ENCODE measurements at regions not wholly inside any gene's neighbourhood (a gene's known extent, or its start where the extent isn't known, plus 50 kb on each side); places are given as distances from the start of the nearest gene placed in this dataset.
"Not testable (repeated sequence)": the region's sequence is repeated elsewhere in the genome, so short reads cannot be mapped to it uniquely, and the experiment has no call there.

DNA sequence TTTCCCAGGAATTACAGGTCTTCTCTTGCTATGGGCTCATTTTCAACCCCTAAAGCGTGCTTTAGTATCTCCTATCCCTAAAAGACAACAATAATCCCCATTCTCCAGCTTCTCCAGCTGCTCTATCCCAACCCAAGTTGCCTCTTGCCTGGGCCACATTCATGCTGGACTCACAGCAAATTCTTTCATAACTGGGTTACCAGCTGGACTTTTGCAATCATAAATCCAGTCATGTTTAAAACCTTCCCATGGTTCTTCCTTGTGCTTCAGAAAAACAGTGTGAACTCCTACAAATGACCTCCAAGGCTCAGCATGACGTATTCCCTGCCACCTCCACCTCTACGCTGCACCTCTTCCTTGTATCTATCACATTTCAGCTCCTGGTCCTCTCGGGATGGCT, 346.9 kb downstream of the GADD45G start:
- in situ Hi-C loops (cut with HindIII; ENCODE audit: low sequenced_read_pairs): no loop called here
- no peak for DNase-seq (ENCODE audit: low spot score)

DNA sequence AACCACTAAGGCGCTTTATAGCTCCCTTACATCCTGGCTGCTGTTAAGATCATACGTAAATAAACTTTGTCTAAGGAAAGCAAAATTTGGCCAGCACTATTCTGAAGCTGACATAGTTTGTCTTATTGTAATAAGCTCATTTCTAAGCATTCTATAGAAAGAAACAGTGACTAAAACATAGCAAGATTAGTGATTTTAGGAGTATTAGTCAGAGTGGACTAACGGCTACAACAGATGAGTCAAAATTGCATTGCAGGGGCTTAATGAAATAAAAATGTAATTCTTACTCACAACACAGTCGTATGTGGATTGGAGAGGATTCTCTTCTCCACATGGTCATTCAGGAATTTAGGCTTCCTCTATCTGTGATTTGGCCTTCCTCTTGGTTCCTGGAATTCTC, 347.6 kb downstream of the GADD45G start:
- in situ Hi-C loops (cut with HindIII; ENCODE audit: low sequenced_read_pairs): no loop called here
- no peak for DNase-seq (ENCODE audit: low spot score)

DNA sequence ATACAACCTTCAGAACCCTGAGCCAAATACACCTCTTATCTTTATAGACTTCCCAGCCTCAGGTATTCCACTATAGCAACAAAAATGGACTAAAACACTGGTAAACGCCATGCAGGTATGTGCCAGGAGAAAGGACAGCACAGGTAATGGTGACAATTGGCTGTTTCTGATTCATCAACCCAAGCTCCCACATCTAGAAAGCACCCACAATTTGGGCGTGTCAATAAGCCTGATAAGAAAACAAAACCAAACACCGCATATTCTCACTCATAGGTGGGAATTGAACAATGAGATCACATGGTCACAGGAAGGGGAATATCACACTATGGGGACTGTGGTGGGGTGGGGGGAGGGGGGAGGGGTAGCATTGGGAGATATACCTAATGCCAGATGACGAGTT, 348.5 kb downstream of the GADD45G start:
- DNase-seq (ENCODE audit: low spot score); in situ Hi-C loops (cut with HindIII; ENCODE audit: low sequenced_read_pairs): not testable (repeated sequence)

DNA sequence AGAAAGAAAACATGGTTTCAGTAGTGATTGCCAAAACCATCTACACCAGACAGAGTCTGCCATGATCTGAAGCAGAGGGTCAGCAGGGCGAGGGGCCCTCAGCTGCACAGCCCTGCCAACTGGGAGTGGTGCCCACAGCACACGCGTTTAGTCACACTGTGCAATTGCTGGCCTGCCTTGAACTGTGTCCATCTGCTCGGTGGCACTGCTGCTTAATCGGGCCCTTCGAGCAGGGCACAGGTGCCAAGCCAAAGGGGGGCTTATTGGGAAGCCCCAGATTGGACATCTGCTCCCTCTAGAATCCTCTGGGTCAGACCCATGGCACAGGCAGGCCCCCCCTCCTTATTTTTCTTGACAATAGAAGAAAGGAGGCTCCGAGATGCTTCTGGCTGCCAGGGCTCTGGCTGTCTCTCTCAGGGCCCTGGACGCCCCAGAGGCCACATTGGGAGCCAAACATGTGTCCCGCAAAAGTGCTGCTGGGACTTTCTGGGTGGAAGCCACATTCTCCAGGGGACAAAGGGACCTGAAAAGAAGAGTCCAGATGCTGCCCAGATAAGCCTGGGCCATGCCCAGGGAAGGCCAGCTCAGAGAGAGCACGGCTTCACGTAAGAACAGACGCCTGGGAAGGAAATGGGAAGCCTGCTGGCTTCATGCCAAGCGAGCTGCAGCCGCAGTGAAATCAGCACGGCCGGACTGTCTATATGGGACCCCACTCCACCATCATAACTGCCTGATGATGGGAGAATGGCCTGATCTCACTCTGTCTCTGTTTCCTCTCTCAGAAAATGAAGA, 349.2 kb downstream of the GADD45G start:
- in situ Hi-C loops (cut with HindIII; ENCODE audit: low sequenced_read_pairs): no loop called here
- DNase-seq (ENCODE audit: low spot score): peak; percentile 69

GRCh38 chr9:89955144-89955543, 350.3 kb downstream of the GADD45G start:
- DNase-seq (ENCODE audit: low spot score): no peak
- in situ Hi-C loops (cut with HindIII; ENCODE audit: low sequenced_read_pairs): no loop called here

- no peak for DNase-seq (ENCODE audit: low spot score)
- in situ Hi-C loops (cut with HindIII; ENCODE audit: low sequenced_read_pairs): no loop called here
Observed at GRCh38 chr9:89955626-89956025, 350.8 kb downstream of the GADD45G start.

DNA sequence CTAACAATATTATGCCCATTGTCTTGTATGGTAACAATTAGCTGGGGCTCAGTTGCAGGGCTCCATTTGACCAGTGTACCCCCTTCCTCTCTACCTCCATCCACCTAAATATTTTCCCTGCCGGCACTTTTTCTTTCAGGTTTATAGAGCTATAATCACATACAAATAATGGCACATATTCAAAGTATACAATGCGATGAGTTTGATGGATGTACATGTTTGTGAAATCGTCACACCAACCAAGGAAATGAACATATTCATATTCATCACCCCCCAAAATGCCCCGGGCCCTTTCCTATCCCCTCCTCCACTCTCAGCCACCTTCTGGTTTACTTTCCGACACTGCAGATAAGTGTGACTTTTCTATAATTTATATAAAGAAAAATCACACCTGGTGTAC, 351.5 kb downstream of the GADD45G start:
- no peak for DNase-seq (ENCODE audit: low spot score)
- in situ Hi-C loops (cut with HindIII; ENCODE audit: low sequenced_read_pairs): no loop called here

- no peak for DNase-seq (ENCODE audit: low spot score)
- in situ Hi-C loops (cut with HindIII; ENCODE audit: low sequenced_read_pairs): no loop called here
Observed at GRCh38 chr9:89956907-89957306, 352.1 kb downstream of the GADD45G start.

- DNase-seq (ENCODE audit: low spot score): no peak
- in situ Hi-C loops (cut with HindIII; ENCODE audit: low sequenced_read_pairs): no loop called here
Observed at GRCh38 chr9:89958086-89958485, 353.3 kb downstream of the GADD45G start.

DNA sequence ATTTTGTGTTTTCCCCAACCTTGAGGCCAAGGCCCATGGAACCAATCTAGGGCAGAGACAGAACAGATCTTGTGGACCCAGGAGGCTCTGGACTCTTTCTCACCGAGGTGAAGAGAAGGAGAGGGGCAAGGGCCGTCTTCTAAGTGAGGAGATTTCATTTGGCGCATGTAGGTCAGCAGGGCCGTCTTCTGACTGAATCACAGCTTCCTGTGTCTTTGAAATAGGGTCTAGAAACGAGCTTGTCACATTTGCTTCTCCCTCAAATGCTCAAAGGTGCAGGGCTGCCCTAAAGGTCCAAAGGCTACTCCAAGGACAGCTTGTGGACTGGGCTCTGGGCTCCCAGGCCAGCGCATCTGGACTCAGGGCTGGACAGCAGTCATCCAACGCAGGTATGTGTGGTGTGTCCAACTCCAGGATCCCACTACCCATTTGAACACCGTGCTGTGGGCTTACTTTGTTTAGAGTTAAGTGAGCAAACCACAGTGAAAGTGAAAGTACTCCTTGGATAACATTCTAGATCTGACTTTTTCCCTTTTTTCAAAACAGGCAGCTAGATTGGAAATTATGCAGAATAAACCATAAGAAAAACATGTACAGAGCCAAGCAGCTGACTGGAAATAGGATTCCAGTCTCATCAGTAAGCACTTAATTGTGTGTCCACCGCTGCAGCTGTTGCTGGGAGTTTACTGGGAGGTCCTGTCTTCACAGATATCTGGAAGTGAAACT, 357.0 kb downstream of the GADD45G start:
- no peak for DNase-seq (ENCODE audit: low spot score)
- in situ Hi-C loops (cut with HindIII; ENCODE audit: low sequenced_read_pairs): no loop called here

GRCh38 chr9:89963280-89963679, 358.5 kb downstream of the GADD45G start:
- in situ Hi-C loops (cut with HindIII; ENCODE audit: low sequenced_read_pairs): no loop called here
- no peak for DNase-seq (ENCODE audit: low spot score)

DNA sequence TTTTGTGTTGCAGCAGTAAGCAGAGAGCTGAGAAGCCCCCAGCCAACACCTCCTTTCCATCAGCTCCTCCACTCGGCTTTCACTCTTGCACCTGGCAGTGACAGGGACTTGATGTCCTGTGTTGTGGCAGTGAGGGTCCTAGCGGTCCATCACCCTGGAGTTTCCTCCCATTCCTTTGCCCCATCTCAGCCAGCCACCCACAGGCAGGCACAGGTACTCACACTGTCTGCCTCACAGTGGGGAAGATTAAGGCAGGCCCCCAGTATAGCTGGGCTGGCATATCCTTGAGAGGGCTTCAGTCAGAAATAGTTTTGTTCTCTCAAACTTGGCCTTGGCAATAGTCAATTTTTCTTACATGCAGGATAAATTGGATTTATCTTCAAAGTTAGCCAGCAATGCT, 362.7 kb downstream of the GADD45G start:
- in situ Hi-C loops (cut with HindIII; ENCODE audit: low sequenced_read_pairs): no loop called here
- DNase-seq (ENCODE audit: low spot score): no peak

GRCh38 chr9:89969156-89969675, 364.4 kb downstream of the GADD45G start:
- in situ Hi-C loops (cut with HindIII; ENCODE audit: low sequenced_read_pairs): no loop called here
- DNase-seq (ENCODE audit: low spot score): no peak

GRCh38 chr9:89969881-89970639, 365.2 kb downstream of the GADD45G start:
- no peak for DNase-seq (ENCODE audit: low spot score)
- in situ Hi-C loops (cut with HindIII; ENCODE audit: low sequenced_read_pairs): no loop called here

DNA sequence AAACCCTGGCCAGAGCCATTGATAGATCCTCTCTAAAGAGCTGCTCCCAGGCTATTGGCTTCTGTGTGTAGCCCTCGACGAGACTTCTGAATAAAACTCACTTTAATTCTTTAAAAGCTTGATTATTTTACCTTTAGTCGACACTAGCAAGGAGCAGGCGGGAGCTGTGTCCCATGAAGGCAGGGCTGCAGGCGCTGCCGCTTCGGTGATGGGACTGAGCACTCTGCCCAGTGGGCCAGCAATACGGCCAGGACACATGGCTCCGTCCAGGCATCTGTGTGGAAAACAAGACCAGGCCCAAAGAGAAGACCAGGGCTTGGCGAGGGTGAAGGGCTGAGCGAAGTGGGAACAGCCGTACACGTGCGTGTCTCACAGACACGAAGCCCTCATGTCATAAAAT, 365.9 kb downstream of the GADD45G start:
- in situ Hi-C loops (cut with HindIII; ENCODE audit: low sequenced_read_pairs): no loop called here
- DNase-seq (ENCODE audit: low spot score): no peak

DNA sequence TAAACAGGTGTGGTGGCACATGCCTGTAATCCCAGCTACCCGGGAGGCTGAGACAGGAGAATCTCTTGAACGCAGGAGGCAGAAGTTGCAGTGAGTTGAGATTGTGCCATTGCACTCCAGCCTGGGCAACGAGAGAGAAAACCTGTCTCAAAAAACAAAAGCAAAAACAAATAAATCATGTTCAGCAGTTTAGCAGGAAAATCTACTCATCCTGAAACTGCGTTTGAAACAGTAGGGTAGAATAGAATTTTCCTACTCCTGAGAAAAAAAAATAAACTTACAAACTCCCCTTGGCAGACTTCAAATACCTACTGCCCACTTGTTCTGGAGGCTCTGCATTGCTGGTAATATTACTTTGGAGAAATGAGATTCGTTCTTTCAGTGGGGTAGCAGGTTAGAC, 367.7 kb downstream of the GADD45G start:
- DNase-seq (ENCODE audit: low spot score): no peak
- in situ Hi-C loops (cut with HindIII; ENCODE audit: low sequenced_read_pairs): no loop called here

DNA sequence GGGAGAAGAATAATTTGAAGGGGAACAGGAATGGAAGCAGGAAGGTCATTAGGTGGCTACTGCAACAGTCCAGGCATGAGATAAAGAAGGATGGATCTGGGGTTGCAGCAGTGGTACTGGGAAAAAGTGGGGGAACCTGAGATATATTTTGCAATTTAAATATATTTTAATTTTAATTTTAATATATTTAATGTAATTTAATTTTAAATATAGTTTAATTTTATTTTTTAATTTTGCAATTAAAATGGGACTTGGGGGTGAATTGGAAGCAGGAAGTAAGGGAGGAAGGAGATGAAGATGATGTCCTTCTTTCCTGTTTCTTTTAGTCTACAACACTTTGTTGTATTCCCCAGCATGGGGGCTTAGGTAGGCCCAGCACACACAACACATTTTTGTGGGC, 369.8 kb downstream of the GADD45G start:
- in situ Hi-C loops (cut with HindIII; ENCODE audit: low sequenced_read_pairs): no loop called here
- no peak for DNase-seq (ENCODE audit: low spot score)

DNA sequence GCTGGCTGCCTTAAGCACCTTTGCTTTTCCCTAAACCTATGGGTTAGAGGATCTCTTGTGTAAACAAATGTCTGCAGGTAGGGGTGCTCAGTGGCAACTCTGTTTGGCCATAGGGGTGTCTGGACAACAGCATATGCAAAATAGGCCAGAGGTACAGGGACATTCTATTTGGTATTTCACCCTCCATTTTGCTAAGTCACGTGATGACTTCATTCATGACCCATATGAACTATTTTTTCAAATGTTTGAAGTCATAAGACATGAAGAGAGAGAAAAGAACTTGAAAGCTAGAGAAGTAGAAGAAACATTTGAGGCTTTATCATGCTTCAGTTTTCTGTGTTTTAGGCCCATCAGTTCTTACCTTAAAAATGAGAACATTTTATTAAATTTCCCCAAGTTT, 370.2 kb downstream of the GADD45G start:
- in situ Hi-C loops (cut with HindIII; ENCODE audit: low sequenced_read_pairs): no loop called here
- no peak for DNase-seq (ENCODE audit: low spot score)

GRCh38 chr9:89975630-89976029, 370.8 kb downstream of the GADD45G start:
- in situ Hi-C loops (cut with HindIII; ENCODE audit: low sequenced_read_pairs): no loop called here
- no peak for DNase-seq (ENCODE audit: low spot score)

DNA sequence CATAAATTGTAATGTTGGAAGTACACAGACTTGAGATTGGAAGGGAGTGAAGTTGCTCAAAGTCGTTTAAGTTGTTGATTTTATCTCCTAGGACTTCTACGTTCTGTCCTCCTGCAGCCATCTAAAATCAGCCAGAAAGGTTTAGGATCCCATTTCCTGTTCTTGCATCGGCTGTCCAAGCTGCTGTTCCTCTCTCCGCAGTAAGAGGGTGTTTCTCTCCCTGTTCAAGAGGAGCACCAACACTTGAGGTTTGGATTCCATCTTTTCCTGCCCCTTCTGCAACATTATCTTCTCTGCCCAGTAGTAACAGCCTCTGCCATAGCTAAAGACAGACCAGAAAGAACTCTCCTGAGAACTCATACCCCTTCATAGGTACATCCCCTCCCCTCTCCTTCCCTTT, 373.4 kb downstream of the GADD45G start:
- in situ Hi-C loops (cut with HindIII; ENCODE audit: low sequenced_read_pairs): no loop called here
- peak; percentile 47 for DNase-seq (ENCODE audit: low spot score)
